Colonic mucosa (tissue), 4 donors: ENCODE measurements at regions not wholly inside any gene's neighbourhood (a gene's known extent, or its start where the extent isn't known, plus 50 kb on each side); places are given as distances from the start of the nearest gene placed in this dataset.
"Not testable (repeated sequence)": the region's sequence is repeated elsewhere in the genome, so short reads cannot be mapped to it uniquely, and the experiment has no call there.

ENCODE experiments used
- DNase-seq: peaks from one replicate; pipeline ENCODE4 v3.0.0-alpha.2; 2020
- H3K27ac ChIP-seq: fragments of 200-600 bp; one replicate; pipeline ENCODE4 v1.8.0; 2021
- H3K27me3 ChIP-seq: fragments of 200-600 bp; one replicate; pipeline ENCODE4 v1.8.0; 2021
- H3K36me3 ChIP-seq: fragments of 200-600 bp; one replicate; pipeline ENCODE4 v1.8.0; 2021
- H3K4me1 ChIP-seq: fragments of 200-600 bp; one replicate; pipeline ENCODE4 v1.8.0; 2021; ENCODE audit warnings: mild to moderate bottlenecking
- H3K4me3 ChIP-seq: fragments of 200-600 bp; one replicate; pipeline ENCODE4 v1.8.0; 2021
- H3K9ac ChIP-seq, 2 donors: one replicate each; pipeline ENCODE4 v1.7.0; 2013; ENCODE audit warnings: control low read depth in 2 of 2, low read depth in 2 of 2, low read length in 2 of 2
- H3K9me3 ChIP-seq: fragments of 200-600 bp; one replicate; pipeline ENCODE4 v1.8.0; 2021
- CTCF ChIP-seq: fragments of 200-600 bp; IDR thresholded peaks from one replicate; pipeline ENCODE4 v1.8.0; 2022; ENCODE audit warnings: antibody characterized with exemption, mild to moderate bottlenecking
- intact Hi-C: fragments of 100-400 bp; cut with DNase I; formaldehyde crosslinking; loops from one replicate; pipeline ENCODE4 v1.14.1; 2022
- donor health status: healthy.
- donor health status: DM: no; HTN: no; CAD: no.
- donor health status: DM: no; HTN: no; CAD: no.

DNA sequence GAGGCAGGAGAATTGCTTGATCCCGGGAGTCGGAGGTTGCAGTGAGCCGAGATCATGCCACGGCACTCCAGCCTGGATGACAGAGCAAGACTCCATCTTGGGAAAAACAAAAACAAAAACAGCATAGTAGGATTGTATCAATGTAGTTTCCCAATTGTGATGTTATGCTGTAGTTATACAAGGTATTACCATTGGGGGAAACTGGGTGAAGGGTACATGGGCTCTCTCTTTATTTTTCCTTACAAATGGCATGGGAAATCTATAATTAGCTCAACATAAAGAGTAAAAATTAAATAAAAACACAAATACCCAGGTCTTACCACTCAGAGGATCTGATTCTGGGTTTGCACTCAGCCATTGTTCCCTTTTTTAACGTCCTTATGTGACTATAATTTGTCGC lies 107.9 kb downstream of the KATNIP start:
- Histone ChIP-seq H3K9ac (no peak overlapping the region), H3K27me3 (no peaks in the 10 kb centered on the region), H3K36me3 (no peaks in the 10 kb centered on the region), H3K27ac (no peak overlapping the region), H3K4me3 (no peak overlapping the region), H3K4me1 (no peaks in the 10 kb centered on the region), H3K9me3 (no peaks in the 10 kb centered on the region)
- TF ChIP-seq CTCF: no peak
- intact Hi-C loops: no loop called here
- no peak for DNase-seq

GRCh38 chr16:27660507-27660906 lies 110.6 kb downstream of the KATNIP start:
- DNase-seq: no peak
- no peak overlapping the region for H3K9ac ChIP-seq
- no peak overlapping the region for H3K27ac ChIP-seq
- intact Hi-C loops: no loop called here
- no peaks in the 10 kb centered on the region for H3K27me3 ChIP-seq
- no peak for TF ChIP-seq CTCF
- H3K36me3 ChIP-seq: no peaks in the 10 kb centered on the region
- no peak overlapping the region for H3K4me3 ChIP-seq
- no peaks in the 10 kb centered on the region for H3K4me1 ChIP-seq
- no peaks in the 10 kb centered on the region for H3K9me3 ChIP-seq

- H3K4me1 ChIP-seq, intact Hi-C loops, H3K9ac ChIP-seq, H3K36me3 ChIP-seq, DNase-seq, H3K4me3 ChIP-seq, H3K27me3 ChIP-seq, H3K9me3 ChIP-seq, H3K27ac ChIP-seq: not testable (repeated sequence)
Measured at GRCh38 chr16:27663235-27663634, 113.3 kb downstream of the KATNIP start.

DNA sequence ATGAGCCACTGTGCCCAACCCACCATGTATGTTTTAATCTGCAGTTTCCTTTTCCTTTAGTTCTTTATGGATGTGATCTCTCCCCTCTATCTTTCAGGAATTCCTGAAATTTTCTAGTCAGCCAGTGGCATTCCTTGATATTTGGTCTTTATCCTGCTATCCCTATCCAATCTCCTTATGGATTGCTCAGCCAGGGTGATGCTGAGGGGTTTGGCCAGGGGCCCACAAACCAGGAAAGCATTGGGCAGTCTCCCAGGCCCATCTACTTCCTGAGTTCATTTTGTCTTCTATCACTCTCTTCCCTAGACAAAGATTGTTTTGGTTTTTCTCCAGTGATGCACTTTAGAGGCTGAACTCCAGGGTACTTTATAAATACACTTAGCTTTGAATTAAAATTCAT lies 115.9 kb downstream of the KATNIP start:
- Histone ChIP-seq H3K36me3 (no peaks in the 10 kb centered on the region), H3K9ac (no peak overlapping the region), H3K27me3 (no peaks in the 10 kb centered on the region), H3K4me1 (no peaks in the 10 kb centered on the region), H3K27ac (no peak overlapping the region), H3K9me3 (no peaks in the 10 kb centered on the region), H3K4me3 (no peak overlapping the region)
- TF ChIP-seq CTCF: no peak
- intact Hi-C loops: no loop called here
- no peak for DNase-seq

- TF ChIP-seq CTCF: no peak
- no peak overlapping the region for H3K4me3 ChIP-seq
- H3K27me3 ChIP-seq: no peaks in the 10 kb centered on the region
- H3K27ac ChIP-seq: no peak overlapping the region
- intact Hi-C loops: no loop called here
- DNase-seq: no peak
- H3K9me3 ChIP-seq: no peaks in the 10 kb centered on the region
- H3K4me1 ChIP-seq: no peaks in the 10 kb centered on the region
- H3K9ac ChIP-seq: no peak overlapping the region
- no peaks in the 10 kb centered on the region for H3K36me3 ChIP-seq
Measured at GRCh38 chr16:27670071-27670810, 120.3 kb downstream of the KATNIP start.

- no peak for DNase-seq
- no peak overlapping the region for H3K4me3 ChIP-seq
- no peaks in the 10 kb centered on the region for H3K9me3 ChIP-seq
- intact Hi-C loops: no loop called here
- H3K27ac ChIP-seq: no peak overlapping the region
- no peaks in the 10 kb centered on the region for H3K36me3 ChIP-seq
- H3K27me3 ChIP-seq: no peaks in the 10 kb centered on the region
- TF ChIP-seq CTCF: no peak
- H3K9ac ChIP-seq: no peak overlapping the region
- no peaks in the 10 kb centered on the region for H3K4me1 ChIP-seq
Measured at GRCh38 chr16:27671410-27671809, 121.5 kb downstream of the KATNIP start.
